ENCODE measurements at regions not wholly inside any gene's neighbourhood (a gene's known extent, or its start where the extent isn't known, plus 50 kb on each side); places are given as distances from the start of the nearest gene placed in this dataset.

DNA sequence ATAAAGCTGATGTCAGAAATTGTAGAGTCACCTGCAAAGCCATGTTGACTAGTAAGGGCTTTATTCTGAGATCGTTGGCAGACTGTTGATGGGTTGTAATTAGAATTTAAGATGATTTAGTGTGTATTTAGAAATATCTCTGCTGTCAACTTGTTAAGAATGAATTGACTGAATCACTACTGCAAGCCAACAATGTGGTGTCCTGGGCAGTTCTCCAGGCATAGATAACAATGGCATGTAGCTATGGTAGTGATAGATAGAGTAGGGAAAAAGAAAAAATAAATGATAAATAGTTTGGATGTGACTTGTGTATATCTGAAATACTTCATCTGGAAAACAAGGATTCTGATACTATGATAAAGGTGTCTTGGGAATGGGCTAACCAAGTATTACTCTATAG is 640.2 kb downstream of the ARL4A start:
- no peaks in the 10 kb centered on the region for H3K36me3 Mint-ChIP-seq (ENCODE audit: unreplicated experiment)
- no peaks in the 10 kb centered on the region for H3K4me1 Mint-ChIP-seq (ENCODE audit: low read depth, unreplicated experiment)
- no peak for DNase-seq
- no peaks in the 10 kb centered on the region for H3K9me3 Mint-ChIP-seq (ENCODE audit: unreplicated experiment)
- H3K27me3 Mint-ChIP-seq (ENCODE audit: unreplicated experiment) = no peaks in the 10 kb centered on the region
- H3K27ac Mint-ChIP-seq (ENCODE audit: unreplicated experiment) = no peak overlapping the region
- no peak for TF ChIP-seq CTCF (IDR thresholded peaks at IDR 0.05; ENCODE audit: partially characterized antibody, unreplicated experiment)
- H3K4me3 Mint-ChIP-seq (ENCODE audit: unreplicated experiment) = no peak overlapping the region

DNA sequence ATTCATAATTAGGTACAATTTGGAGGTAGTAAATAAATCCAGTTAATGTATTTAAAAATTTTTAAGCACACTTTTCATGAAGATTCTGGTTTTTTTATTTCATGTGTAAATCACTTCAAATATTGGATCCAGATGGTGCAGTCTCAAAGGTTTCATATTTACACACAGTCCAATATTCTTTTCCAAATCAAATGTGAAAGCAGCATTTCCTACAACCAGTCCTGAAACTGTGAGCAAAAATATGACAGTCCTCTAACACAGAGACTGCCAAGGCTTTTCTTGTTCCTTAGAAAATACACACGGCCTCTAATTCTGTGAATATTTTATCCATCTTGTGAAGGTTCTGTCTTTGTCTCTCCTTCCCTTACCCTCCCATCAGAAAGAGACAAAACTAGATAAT is 645.9 kb downstream of the ARL4A start:
- TF ChIP-seq CTCF (IDR thresholded peaks at IDR 0.05; ENCODE audit: partially characterized antibody, unreplicated experiment) = no peak
- H3K4me1 Mint-ChIP-seq (ENCODE audit: low read depth, unreplicated experiment) = no peaks in the 10 kb centered on the region
- no peak overlapping the region for H3K4me3 Mint-ChIP-seq (ENCODE audit: unreplicated experiment)
- DNase-seq = no peak
- no peaks in the 10 kb centered on the region for H3K9me3 Mint-ChIP-seq (ENCODE audit: unreplicated experiment)
- H3K27me3 Mint-ChIP-seq (ENCODE audit: unreplicated experiment) = no peaks in the 10 kb centered on the region
- H3K27ac Mint-ChIP-seq (ENCODE audit: unreplicated experiment) = no peak overlapping the region
- no peaks in the 10 kb centered on the region for H3K36me3 Mint-ChIP-seq (ENCODE audit: unreplicated experiment)

- no peak overlapping the region for H3K4me3 Mint-ChIP-seq (ENCODE audit: unreplicated experiment)
- no peak for DNase-seq
- no peaks in the 10 kb centered on the region for H3K9me3 Mint-ChIP-seq (ENCODE audit: unreplicated experiment)
- H3K4me1 Mint-ChIP-seq (ENCODE audit: low read depth, unreplicated experiment) = no peaks in the 10 kb centered on the region
- no peaks in the 10 kb centered on the region for H3K27me3 Mint-ChIP-seq (ENCODE audit: unreplicated experiment)
- TF ChIP-seq CTCF (IDR thresholded peaks at IDR 0.05; ENCODE audit: partially characterized antibody, unreplicated experiment) = no peak
- no peak overlapping the region for H3K27ac Mint-ChIP-seq (ENCODE audit: unreplicated experiment)
- H3K36me3 Mint-ChIP-seq (ENCODE audit: unreplicated experiment) = no peaks in the 10 kb centered on the region
These were observed 648.8 kb downstream of the ARL4A start for GRCh38 chr7:13336227-13336626.

GRCh38 chr7:13352677-13353076 is 636.8 kb downstream of the ETV1 start:
- no peak for DNase-seq
- H3K4me3 Mint-ChIP-seq (ENCODE audit: unreplicated experiment) = no peak overlapping the region
- H3K27me3 Mint-ChIP-seq (ENCODE audit: unreplicated experiment) = peaks cover 3% of the 10 kb centered on the region
- no peaks in the 10 kb centered on the region for H3K9me3 Mint-ChIP-seq (ENCODE audit: unreplicated experiment)
- H3K4me1 Mint-ChIP-seq (ENCODE audit: low read depth, unreplicated experiment) = no peaks in the 10 kb centered on the region
- TF ChIP-seq CTCF (IDR thresholded peaks at IDR 0.05; ENCODE audit: partially characterized antibody, unreplicated experiment) = no peak
- H3K27ac Mint-ChIP-seq (ENCODE audit: unreplicated experiment) = no peak overlapping the region
- H3K36me3 Mint-ChIP-seq (ENCODE audit: unreplicated experiment) = no peaks in the 10 kb centered on the region

DNA sequence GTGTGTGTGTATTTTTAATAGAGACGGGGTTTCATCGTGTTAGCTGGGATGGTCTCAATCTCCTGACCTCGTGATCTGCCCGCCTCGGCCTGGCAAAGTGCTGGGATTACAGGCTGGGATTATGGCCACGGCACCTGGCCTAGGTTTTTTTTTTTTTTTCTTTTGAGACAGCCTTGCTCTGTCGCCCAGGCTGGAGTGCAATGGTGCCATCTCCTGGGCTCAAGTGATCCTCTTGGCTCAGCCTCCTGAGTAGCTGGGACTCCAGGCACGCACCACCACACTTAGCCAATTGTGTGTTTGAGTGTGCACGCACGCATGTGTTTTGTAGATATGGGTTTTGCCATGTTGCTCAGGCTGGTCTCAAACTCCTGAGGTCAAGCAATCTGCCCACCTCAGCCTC is 629.8 kb downstream of the ETV1 start:
- H3K27me3 Mint-ChIP-seq (ENCODE audit: unreplicated experiment) = no peaks in the 10 kb centered on the region
- H3K9me3 Mint-ChIP-seq (ENCODE audit: unreplicated experiment) = no peaks in the 10 kb centered on the region
- DNase-seq = no peak
- TF ChIP-seq CTCF (IDR thresholded peaks at IDR 0.05; ENCODE audit: partially characterized antibody, unreplicated experiment) = no peak
- H3K27ac Mint-ChIP-seq (ENCODE audit: unreplicated experiment) = no peak overlapping the region
- H3K4me3 Mint-ChIP-seq (ENCODE audit: unreplicated experiment) = no peak overlapping the region
- H3K4me1 Mint-ChIP-seq (ENCODE audit: low read depth, unreplicated experiment) = no peaks in the 10 kb centered on the region
- H3K36me3 Mint-ChIP-seq (ENCODE audit: unreplicated experiment) = no peaks in the 10 kb centered on the region
